Aorta (tissue), 5 donors: ENCODE measurements at regions not wholly inside any gene's neighbourhood (a gene's known extent, or its start where the extent isn't known, plus 50 kb on each side); places are given as distances from the start of the nearest gene placed in this dataset.
"Not testable (repeated sequence)": the region's sequence is repeated elsewhere in the genome, so short reads cannot be mapped to it uniquely, and the experiment has no call there.

Experiments
- ATAC-seq: fragments of 200-7000 bp; cut with Tn5 transposase; one replicate; pipeline ENCODE4 v1.9.1; 2022; ENCODE audit warnings: moderate library complexity; ENCODE audit not compliant: low FRiP score
- DNase-seq, 2 donors: peaks; one replicate each; pipeline ENCODE4 v3.0.0-alpha.2; 2020
- H3K27ac ChIP-seq, 2 donors: one replicate each; pipeline ENCODE4 v1.5.1; 2013; ENCODE audit warnings: low read length in 2 of 2, mild to moderate bottlenecking in 2 of 2, moderate library complexity in 2 of 2, control low read depth in 1 of 2, inconsistent platforms in 1 of 2, low read depth in 1 of 2
- H3K27me3 ChIP-seq, 2 donors: one replicate each; pipeline ENCODE4 v1.6.1; 2013; ENCODE audit warnings: control low read depth in 1 of 2, low read length in 1 of 2, mild to moderate bottlenecking in 1 of 2, moderate library complexity in 1 of 2; ENCODE audit not compliant: insufficient read depth in 2 of 2, control insufficient read depth in 1 of 2
- H3K36me3 ChIP-seq, 2 donors: one replicate each; pipeline ENCODE4 v1.6.1; 2013; ENCODE audit warnings: control low read depth in 1 of 2, low read length in 1 of 2, mild to moderate bottlenecking in 1 of 2; ENCODE audit not compliant: insufficient read depth in 2 of 2, control insufficient read depth in 1 of 2
- H3K4me1 ChIP-seq, 2 donors: one replicate each; pipeline ENCODE4 v1.6.1; 2013; ENCODE audit warnings: low read length in 2 of 2, control low read depth in 1 of 2, mild to moderate bottlenecking in 1 of 2, moderate library complexity in 1 of 2; ENCODE audit not compliant: insufficient read depth in 2 of 2, control insufficient read depth in 1 of 2
- H3K4me3 ChIP-seq, 2 donors: one replicate each; pipeline ENCODE4 v1.5.1; 2013; ENCODE audit warnings: low read length in 2 of 2, control low read depth in 1 of 2, mild to moderate bottlenecking in 1 of 2
- H3K9me3 ChIP-seq: one replicate; pipeline ENCODE4 v1.6.1; 2013; ENCODE audit warnings: mild to moderate bottlenecking, low read length; ENCODE audit not compliant: control insufficient read depth
- WGBS, 2 donors: extraction: QIAGEN DNeasy Blood & Tissue Kit; methylation state at CpG; one replicate each; pipeline ENCODE4 v1.1.7; 2013; 5-methylcytosine and 5-hydroxymethylcytosine counted together
- intact Hi-C, 2 donors: fragments of 100-400 bp; cut with DNase I; formaldehyde crosslinking; loops; one replicate each; pipeline versions ENCODE4 v1.14.2 to v1.15.0; 2022
- donor health status: healthy with polysubstance abuse.
- donor health status: Bipolar disorder and iron deficiency.
- donor health status: DM: no; HTN: no; CAD: no.
- donor health status: DM: no; HTN: no; CAD: no.
- donor health status: DM: yes; HTN: yes; CAD: no.

GRCh38 chr5:24145806-24146205, 499.0 kb downstream of the CDH10 start:
- intact Hi-C loops, result no loop called here
- ATAC-seq, result no peak
- Histone ChIP-seq H3K9me3 (no peaks in the 10 kb centered on the region), H3K27ac (no peak overlapping the region), H3K27me3 (no peaks in the 10 kb centered on the region), H3K4me1 (no peaks in the 10 kb centered on the region), H3K4me3 (no peak overlapping the region), H3K36me3 (no peaks in the 10 kb centered on the region)
- no peak for DNase-seq
- WGBS, 2 donors, result 84 to 89% methylated on average over 2 of the region's 2 CpGs

- Histone ChIP-seq H3K36me3 (no peaks in the 10 kb centered on the region), H3K4me3 (no peak overlapping the region), H3K9me3 (no peaks in the 10 kb centered on the region), H3K27me3 (no peaks in the 10 kb centered on the region), H3K27ac (no peak overlapping the region), H3K4me1 (no peaks in the 10 kb centered on the region)
- 75 to 79% methylated on average over 2 of the region's 2 CpGs for WGBS, 2 donors
- intact Hi-C loops, result no loop called here
- DNase-seq (no peak), ATAC-seq (no peak)
Measured at GRCh38 chr5:24161559-24161958, 483.2 kb downstream of the CDH10 start.

- Histone ChIP-seq H3K36me3 (no peaks in the 10 kb centered on the region), H3K27me3 (no peaks in the 10 kb centered on the region), H3K4me3 (no peak overlapping the region), H3K9me3 (no peaks in the 10 kb centered on the region), H3K4me1 (no peaks in the 10 kb centered on the region), H3K27ac (no peak overlapping the region)
- DNase-seq (no peak), ATAC-seq (no peak)
- intact Hi-C loops, result no loop called here
Measured at GRCh38 chr5:24162343-24162742, 482.4 kb downstream of the CDH10 start.

GRCh38 chr5:24163091-24163490, 481.7 kb downstream of the CDH10 start:
- Histone ChIP-seq H3K4me1 (no peaks in the 10 kb centered on the region), H3K27ac (no peak overlapping the region), H3K36me3 (no peaks in the 10 kb centered on the region), H3K9me3 (no peaks in the 10 kb centered on the region), H3K4me3 (no peak overlapping the region), H3K27me3 (no peaks in the 10 kb centered on the region)
- DNase-seq (no peak), ATAC-seq (no peak)
- 82 to 88% methylated on average over 2 of the region's 2 CpGs for WGBS, 2 donors
- intact Hi-C loops, result no loop called here

- H3K27me3 ChIP-seq, result no peaks in the 10 kb centered on the region
- H3K9me3 ChIP-seq, result no peaks in the 10 kb centered on the region
- DNase-seq, result no peak
- H3K27ac ChIP-seq, result no peak overlapping the region
- H3K36me3 ChIP-seq, result no peaks in the 10 kb centered on the region
- H3K4me3 ChIP-seq, result no peak overlapping the region
- intact Hi-C loops, result no loop called here
- no peak for ATAC-seq
- no peaks in the 10 kb centered on the region for H3K4me1 ChIP-seq
Measured at GRCh38 chr5:24167806-24168205, 477.0 kb downstream of the CDH10 start.

GRCh38 chr5:24170026-24170425, 474.8 kb downstream of the CDH10 start:
- no peaks in the 10 kb centered on the region for H3K36me3 ChIP-seq
- H3K9me3 ChIP-seq, result no peaks in the 10 kb centered on the region
- no peaks in the 10 kb centered on the region for H3K4me1 ChIP-seq
- H3K27me3 ChIP-seq, result no peaks in the 10 kb centered on the region
- no peak overlapping the region for H3K27ac ChIP-seq
- no peak for DNase-seq
- intact Hi-C loops, result no loop called here
- no peak overlapping the region for H3K4me3 ChIP-seq
- ATAC-seq, result no peak
- WGBS, 2 donors, result 89 to 90% methylated on average over 16 of the region's 16 CpGs

GRCh38 chr5:24170930-24171329, 473.8 kb downstream of the CDH10 start:
- H3K9me3 ChIP-seq, H3K4me1 ChIP-seq, H3K27me3 ChIP-seq, H3K36me3 ChIP-seq, H3K4me3 ChIP-seq, intact Hi-C loops, DNase-seq, H3K27ac ChIP-seq, ATAC-seq: not testable (repeated sequence)
- 73 to 77% methylated on average over 2 of the region's 2 CpGs for WGBS, 2 donors

GRCh38 chr5:24177821-24178220, 467.0 kb downstream of the CDH10 start:
- Histone ChIP-seq H3K9me3 (no peaks in the 10 kb centered on the region), H3K4me3 (no peak overlapping the region), H3K36me3 (no peaks in the 10 kb centered on the region), H3K27me3 (no peaks in the 10 kb centered on the region), H3K4me1 (no peaks in the 10 kb centered on the region), H3K27ac (no peak overlapping the region)
- DNase-seq (no peak), ATAC-seq (no peak)
- 75 to 76% methylated on average over 4 of the region's 4 CpGs for WGBS, 2 donors
- intact Hi-C loops, result no loop called here

- Histone ChIP-seq H3K36me3 (no peaks in the 10 kb centered on the region), H3K4me1 (no peaks in the 10 kb centered on the region), H3K4me3 (no peak overlapping the region), H3K9me3 (no peaks in the 10 kb centered on the region), H3K27ac (no peak overlapping the region), H3K27me3 (no peaks in the 10 kb centered on the region)
- 70 to 83% methylated on average over 2 of the region's 2 CpGs for WGBS, 2 donors
- intact Hi-C loops, result no loop called here
- no peak for DNase-seq
- ATAC-seq, result no peak
Measured at GRCh38 chr5:24183981-24184380, 460.8 kb downstream of the CDH10 start.
